MM.1S (cell line): ENCODE measurements at regions not wholly inside any gene's neighbourhood (a gene's known extent, or its start where the extent isn't known, plus 50 kb on each side); places are given as distances from the start of the nearest gene placed in this dataset.

Source experiments
- CTCF ChIP-seq: fragments of 300-600 bp; sonication (generic); IDR thresholded peaks from 2 replicates; pipeline ENCODE4 v1.5.1; 2016; ENCODE audit warnings: antibody characterized with exemption, low read length, mixed read lengths
- EZH2 ChIP-seq: fragments of 300-600 bp; sonication (generic); optimal IDR thresholded peaks from 2 replicates; pipeline ENCODE3; 2017; ENCODE audit warnings: low read depth, mild to moderate bottlenecking, antibody characterized with exemption, low read length, mixed read lengths
- EZH2phosphoT487 ChIP-seq: fragments of 300-600 bp; sonication (generic); IDR thresholded peaks from 2 replicates; pipeline ENCODE4 v1.6.1; 2018; ENCODE audit warnings: antibody characterized with exemption, low read length

- TF ChIP-seq CTCF (no peak), EZH2 (no peak), EZH2phosphoT487 (no peak)
These were observed 63.5 kb upstream of the DRD2 start for GRCh38 chr11:113538451-113539412.
